ENCODE measurements at regions not wholly inside any gene's neighbourhood (a gene's known extent, or its start where the extent isn't known, plus 50 kb on each side); places are given as distances from the start of the nearest gene placed in this dataset.

- TF ChIP-seq CTCF (IDR thresholded peaks at IDR 0.05) (no peak), POLR2A (IDR thresholded peaks at IDR 0.05) (no peak)
Observed at GRCh38 chr5:118196229-118196628, 792.1 kb downstream of the DTWD2 start.

Measured in Peyer's patch (tissue), 4 donors.